ENCODE measurements at regions not wholly inside any gene's neighbourhood (a gene's known extent, or its start where the extent isn't known, plus 50 kb on each side); places are given as distances from the start of the nearest gene placed in this dataset.

DNA sequence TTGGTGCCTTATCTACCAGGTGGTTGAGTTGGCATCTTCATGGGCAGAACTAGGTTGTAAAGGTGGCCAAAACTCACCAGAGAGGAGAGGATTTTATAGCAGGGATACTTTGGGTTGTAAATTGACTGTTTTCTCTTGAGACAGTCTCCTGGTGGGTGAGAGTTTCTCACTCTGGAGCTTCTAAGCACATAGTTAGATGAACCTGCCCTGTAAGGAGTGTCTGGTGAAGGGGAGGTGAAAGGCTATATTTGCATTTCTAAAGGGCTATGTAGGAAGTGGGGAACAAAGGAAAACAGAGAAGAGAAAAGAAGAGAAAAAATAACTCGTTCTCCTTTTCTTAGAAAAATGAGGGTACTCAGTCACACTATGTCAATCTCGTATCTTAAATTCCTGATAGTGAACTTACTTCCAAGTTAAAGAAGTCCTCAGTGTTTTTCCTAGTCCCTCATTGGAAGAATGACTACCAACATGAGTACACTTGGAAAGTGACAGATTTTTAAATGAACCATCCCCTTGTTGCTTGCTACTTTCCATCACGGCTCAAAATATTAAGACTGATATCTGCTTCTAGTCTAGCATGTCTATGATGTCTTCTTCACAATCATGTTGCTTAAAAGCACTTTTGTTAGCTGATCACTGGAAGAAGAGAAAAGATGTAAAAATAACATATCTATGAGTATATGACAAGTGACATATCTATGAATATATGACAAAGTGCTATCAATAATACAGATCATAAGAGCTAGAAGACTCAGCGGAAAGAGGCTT lies 113.8 kb upstream of the P2RY1 start:
- TF ChIP-seq, protein P1, sequence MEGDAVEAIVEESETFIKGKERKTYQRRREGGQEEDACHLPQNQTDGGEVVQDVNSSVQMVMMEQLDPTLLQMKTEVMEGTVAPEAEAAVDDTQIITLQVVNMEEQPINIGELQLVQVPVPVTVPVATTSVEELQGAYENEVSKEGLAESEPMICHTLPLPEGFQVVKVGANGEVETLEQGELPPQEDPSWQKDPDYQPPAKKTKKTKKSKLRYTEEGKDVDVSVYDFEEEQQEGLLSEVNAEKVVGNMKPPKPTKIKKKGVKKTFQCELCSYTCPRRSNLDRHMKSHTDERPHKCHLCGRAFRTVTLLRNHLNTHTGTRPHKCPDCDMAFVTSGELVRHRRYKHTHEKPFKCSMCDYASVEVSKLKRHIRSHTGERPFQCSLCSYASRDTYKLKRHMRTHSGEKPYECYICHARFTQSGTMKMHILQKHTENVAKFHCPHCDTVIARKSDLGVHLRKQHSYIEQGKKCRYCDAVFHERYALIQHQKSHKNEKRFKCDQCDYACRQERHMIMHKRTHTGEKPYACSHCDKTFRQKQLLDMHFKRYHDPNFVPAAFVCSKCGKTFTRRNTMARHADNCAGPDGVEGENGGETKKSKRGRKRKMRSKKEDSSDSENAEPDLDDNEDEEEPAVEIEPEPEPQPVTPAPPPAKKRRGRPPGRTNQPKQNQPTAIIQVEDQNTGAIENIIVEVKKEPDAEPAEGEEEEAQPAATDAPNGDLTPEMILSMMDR (IDR thresholded peaks at IDR 0.05 in 2 of 3, conservative IDR thresholded peaks at IDR 0.05 in 1 of 3; ENCODE audit: control insufficient read depth in 2 of 3, extremely low read depth in 1 of 3, insufficient read depth in 1 of 3, low read depth in 3 of 3, low read length in 3 of 3), result no peak
- TF ChIP-seq TBL1XR1 (IDR thresholded peaks at IDR 0.05; ENCODE audit: low read depth, low read length), result no peak
- TF ChIP-seq NFIC (IDR thresholded peaks at IDR 0.05; ENCODE audit: low read depth, low read length), result no peak
- no peak for TF ChIP-seq YY1 (IDR thresholded peaks at IDR 0.05; ENCODE audit: low read depth, low read length)
- TF ChIP-seq, protein P2, sequence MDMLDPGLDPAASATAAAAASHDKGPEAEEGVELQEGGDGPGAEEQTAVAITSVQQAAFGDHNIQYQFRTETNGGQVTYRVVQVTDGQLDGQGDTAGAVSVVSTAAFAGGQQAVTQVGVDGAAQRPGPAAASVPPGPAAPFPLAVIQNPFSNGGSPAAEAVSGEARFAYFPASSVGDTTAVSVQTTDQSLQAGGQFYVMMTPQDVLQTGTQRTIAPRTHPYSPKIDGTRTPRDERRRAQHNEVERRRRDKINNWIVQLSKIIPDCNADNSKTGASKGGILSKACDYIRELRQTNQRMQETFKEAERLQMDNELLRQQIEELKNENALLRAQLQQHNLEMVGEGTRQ (IDR thresholded peaks at IDR 0.05; ENCODE audit: borderline replicate concordance, low read depth, low read length), result no peak
- no peak for TF ChIP-seq BHLHE40 (IDR thresholded peaks at IDR 0.05; ENCODE audit: borderline replicate concordance in 1 of 2, low read depth in 2 of 2, low read length in 1 of 2)
- TF ChIP-seq TARDBP (IDR thresholded peaks at IDR 0.05; ENCODE audit: borderline replicate concordance), result no peak
- no peak for TF ChIP-seq SIN3A (IDR thresholded peaks at IDR 0.05; ENCODE audit: low read depth, low read length)
- TF ChIP-seq, protein P3, sequence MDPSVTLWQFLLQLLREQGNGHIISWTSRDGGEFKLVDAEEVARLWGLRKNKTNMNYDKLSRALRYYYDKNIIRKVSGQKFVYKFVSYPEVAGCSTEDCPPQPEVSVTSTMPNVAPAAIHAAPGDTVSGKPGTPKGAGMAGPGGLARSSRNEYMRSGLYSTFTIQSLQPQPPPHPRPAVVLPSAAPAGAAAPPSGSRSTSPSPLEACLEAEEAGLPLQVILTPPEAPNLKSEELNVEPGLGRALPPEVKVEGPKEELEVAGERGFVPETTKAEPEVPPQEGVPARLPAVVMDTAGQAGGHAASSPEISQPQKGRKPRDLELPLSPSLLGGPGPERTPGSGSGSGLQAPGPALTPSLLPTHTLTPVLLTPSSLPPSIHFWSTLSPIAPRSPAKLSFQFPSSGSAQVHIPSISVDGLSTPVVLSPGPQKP (IDR thresholded peaks at IDR 0.05; ENCODE audit: low read depth, low read length), result no peak
- TF ChIP-seq PML (IDR thresholded peaks at IDR 0.05; ENCODE audit: low read length), result no peak
- no peak for TF ChIP-seq ESRRA (IDR thresholded peaks at IDR 0.05; ENCODE audit: low read length)
- TF ChIP-seq CREB1 (IDR thresholded peaks at IDR 0.05; ENCODE audit: low read depth), result no peak
- TF ChIP-seq, protein P4, sequence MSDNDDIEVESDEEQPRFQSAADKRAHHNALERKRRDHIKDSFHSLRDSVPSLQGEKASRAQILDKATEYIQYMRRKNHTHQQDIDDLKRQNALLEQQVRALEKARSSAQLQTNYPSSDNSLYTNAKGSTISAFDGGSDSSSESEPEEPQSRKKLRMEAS (IDR thresholded peaks at IDR 0.05; ENCODE audit: low read depth, low read length), result no peak
- TF ChIP-seq HDAC6 (IDR thresholded peaks at IDR 0.05; ENCODE audit: unreplicated experiment), result no peak
